BLaER1 treated with 17β-estradiol and CSF1 and Interleukin-3, amounts not matched to agents 10 nM and 100 nM (cell line): ENCODE measurements at regions not wholly inside any gene's neighbourhood (a gene's known extent, or its start where the extent isn't known, plus 50 kb on each side); places are given as distances from the start of the nearest gene placed in this dataset.
A peak's percentile ranks its signal among the peaks of the same experiment; 100 is the strongest.
"Not testable (repeated sequence)": the region's sequence is repeated elsewhere in the genome, so short reads cannot be mapped to it uniquely, and the experiment has no call there.

Source experiments
- H3K27ac ChIP-seq, 11 experiments: shearing (Covaris generic); formaldehyde crosslinking; 2 replicates each; pipeline ENCODE4 v1.8.1; 2022
- H3K27me3 ChIP-seq, 11 experiments: shearing (Covaris generic); formaldehyde crosslinking; 2 replicates each; pipeline ENCODE4 v1.8.1; 2022
- H3K36me3 ChIP-seq, 11 experiments: shearing (Covaris generic); formaldehyde crosslinking; 2 replicates each; pipeline ENCODE4 v1.8.1; 2022
- H3K4me1 ChIP-seq, 10 experiments: shearing (Covaris generic); formaldehyde crosslinking; 2 replicates each; pipeline ENCODE4 v1.8.1; 2022
- H3K4me2 ChIP-seq, 11 experiments: shearing (Covaris generic); formaldehyde crosslinking; 2 replicates each; pipeline ENCODE4 v1.8.1; 2022
- H3K4me3 ChIP-seq, 10 experiments: shearing (Covaris generic); formaldehyde crosslinking; 2 replicates each; pipeline ENCODE4 v1.8.1; 2022
- H3K9ac ChIP-seq, 11 experiments: shearing (Covaris generic); formaldehyde crosslinking; 2 replicates each; pipeline ENCODE4 v1.8.1; 2022
- H3K9me3 ChIP-seq, 11 experiments: shearing (Covaris generic); formaldehyde crosslinking; replicated peaks in 1 of 11; 2 replicates each; pipeline ENCODE4 v1.8.1; 2022
- H4K20me1 ChIP-seq, 11 experiments: shearing (Covaris generic); formaldehyde crosslinking; 2 replicates each; pipeline ENCODE4 v1.8.1; 2022
- Cebpa-rat ChIP-seq, 11 experiments: shearing (Covaris generic); IDR thresholded peaks; 2 replicates each; pipeline ENCODE4 v1.8.1; 2022

DNA sequence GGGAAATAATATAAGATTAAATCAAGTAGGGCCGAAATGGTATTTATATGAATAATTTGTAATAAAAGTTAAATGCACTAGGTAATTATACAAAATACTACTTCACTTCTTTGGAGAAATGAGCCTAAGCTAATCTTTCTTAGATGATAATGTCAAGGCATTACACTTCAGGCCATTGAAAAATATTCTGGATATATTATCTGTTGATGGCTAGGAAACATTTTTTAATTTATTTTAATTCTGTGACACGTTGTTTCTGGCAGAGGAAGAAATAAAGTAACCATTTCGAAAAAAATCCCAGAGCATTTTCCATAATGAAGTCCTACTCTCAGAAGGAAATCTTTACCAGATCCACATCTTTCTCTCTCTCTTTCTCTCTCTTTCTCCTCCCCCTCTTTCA lies 133.9 kb downstream of the MMUT start:
- H3K4me1 ChIP-seq, result peaks cover 4 to 25% (median 12%) of the 10 kb centered on the region in 10 experiments; a peak in 17 of 20 replicates
- H3K27me3 ChIP-seq, result no peaks in the 10 kb centered on the region
- no peak overlapping the region for H3K4me2 ChIP-seq
- H3K9ac ChIP-seq, result no peak overlapping the region
- H4K20me1 ChIP-seq, result no peaks in the 10 kb centered on the region
- no peak overlapping the region for H3K4me3 ChIP-seq
- H3K27ac ChIP-seq, result no peak overlapping the region
- TF ChIP-seq Cebpa-rat (IDR thresholded peaks at IDR 0.05), result no peak
- no peaks in the 10 kb centered on the region for H3K9me3 ChIP-seq
- H3K36me3 ChIP-seq, result no peaks in the 10 kb centered on the region

DNA sequence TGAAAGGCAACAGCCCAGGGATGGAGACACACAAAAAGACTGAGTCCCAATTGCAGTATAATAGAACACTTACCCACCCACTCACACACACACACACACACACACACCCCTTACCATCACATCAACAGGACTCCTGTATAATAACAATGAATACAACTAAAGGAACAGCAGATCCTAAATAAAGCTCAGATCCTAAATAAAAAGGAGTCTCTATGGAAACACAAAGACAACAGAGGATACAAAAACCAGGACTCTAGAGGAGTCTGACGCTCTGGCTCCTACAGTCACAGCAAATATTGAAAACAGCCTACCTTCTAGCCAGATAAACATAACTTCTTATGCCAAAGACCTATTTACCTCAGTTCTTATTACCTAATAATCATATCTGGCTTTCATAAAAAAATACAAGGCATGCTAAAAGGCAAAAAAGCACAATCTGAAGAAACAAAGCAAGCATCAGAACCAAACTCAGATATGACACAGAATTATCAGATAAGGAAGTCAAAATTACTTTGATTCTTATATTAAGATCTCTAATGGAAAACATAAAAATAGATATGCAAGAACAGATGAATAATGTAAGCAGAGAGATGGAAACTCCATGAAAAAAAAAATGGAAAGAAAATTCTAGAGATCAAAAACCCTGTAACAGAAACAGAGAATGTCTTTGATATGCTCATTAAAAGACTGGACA lies 134.9 kb downstream of the MMUT start:
- no peak overlapping the region for H3K4me2 ChIP-seq
- H3K9ac ChIP-seq, result no peak overlapping the region
- no peaks in the 10 kb centered on the region for H3K36me3 ChIP-seq
- no peaks in the 10 kb centered on the region for H3K9me3 ChIP-seq
- H4K20me1 ChIP-seq, result no peaks in the 10 kb centered on the region
- no peaks in the 10 kb centered on the region for H3K27me3 ChIP-seq
- no peak overlapping the region for H3K27ac ChIP-seq
- no peak for TF ChIP-seq Cebpa-rat (IDR thresholded peaks at IDR 0.05)
- no peak overlapping the region for H3K4me3 ChIP-seq
- H3K4me1 ChIP-seq, result peaks cover 4 to 25% (median 12%) of the 10 kb centered on the region in 10 experiments; a peak in 17 of 20 replicates

DNA sequence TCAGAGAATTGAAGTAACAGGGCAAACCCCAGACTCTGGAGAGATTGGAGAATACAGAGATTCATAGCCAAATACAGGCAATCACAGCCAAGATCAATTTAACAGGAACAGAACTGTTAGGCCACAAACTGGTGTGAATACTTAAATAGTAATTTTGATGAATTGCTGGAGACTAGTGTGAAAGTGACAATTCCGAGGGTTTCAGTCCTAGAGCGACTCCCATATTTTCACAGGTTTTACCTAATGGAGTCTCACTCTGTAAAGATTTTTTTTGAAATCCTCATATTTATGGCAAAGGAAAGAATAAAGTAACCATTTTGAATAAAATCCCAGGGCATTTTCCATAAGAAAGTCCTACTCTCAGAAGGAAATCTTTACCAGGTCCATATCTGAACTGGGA lies 135.5 kb downstream of the MMUT start:
- H3K9me3 ChIP-seq, result no peaks in the 10 kb centered on the region
- H3K9ac ChIP-seq, result no peak overlapping the region
- no peaks in the 10 kb centered on the region for H4K20me1 ChIP-seq
- H3K4me1 ChIP-seq, result peaks cover 4 to 25% (median 12%) of the 10 kb centered on the region in 10 experiments; a peak in 17 of 20 replicates
- no peak for TF ChIP-seq Cebpa-rat (IDR thresholded peaks at IDR 0.05)
- no peaks in the 10 kb centered on the region for H3K36me3 ChIP-seq
- H3K4me2 ChIP-seq, result peak overlapping the region in 2 of 11 experiments; percentile 45 to 66; a peak in 3 of 22 replicates
- no peaks in the 10 kb centered on the region for H3K27me3 ChIP-seq
- no peak overlapping the region for H3K27ac ChIP-seq
- H3K4me3 ChIP-seq, result no peak overlapping the region

GRCh38 chr6:49327005-49327404 lies 136.0 kb downstream of the MMUT start:
- 0 out of 22 replicates have a peak overlapping the region, but pooled peaks of 1 of the 11 experiments have one; percentile 2 for H3K27ac ChIP-seq
- H3K27me3 ChIP-seq, result no peaks in the 10 kb centered on the region
- no peak overlapping the region for H3K9ac ChIP-seq
- no peak for TF ChIP-seq Cebpa-rat (IDR thresholded peaks at IDR 0.05)
- no peaks in the 10 kb centered on the region for H4K20me1 ChIP-seq
- H3K36me3 ChIP-seq, result no peaks in the 10 kb centered on the region
- H3K4me3 ChIP-seq, result no peak overlapping the region
- peak overlapping the region in 4 of 11 experiments; percentile 59 to 77 (median 62); a peak in 8 of 22 replicates for H3K4me2 ChIP-seq
- H3K9me3 ChIP-seq, result no peaks in the 10 kb centered on the region
- peaks cover 4 to 25% (median 12%) of the 10 kb centered on the region in 10 experiments; a peak in 17 of 20 replicates for H3K4me1 ChIP-seq

DNA sequence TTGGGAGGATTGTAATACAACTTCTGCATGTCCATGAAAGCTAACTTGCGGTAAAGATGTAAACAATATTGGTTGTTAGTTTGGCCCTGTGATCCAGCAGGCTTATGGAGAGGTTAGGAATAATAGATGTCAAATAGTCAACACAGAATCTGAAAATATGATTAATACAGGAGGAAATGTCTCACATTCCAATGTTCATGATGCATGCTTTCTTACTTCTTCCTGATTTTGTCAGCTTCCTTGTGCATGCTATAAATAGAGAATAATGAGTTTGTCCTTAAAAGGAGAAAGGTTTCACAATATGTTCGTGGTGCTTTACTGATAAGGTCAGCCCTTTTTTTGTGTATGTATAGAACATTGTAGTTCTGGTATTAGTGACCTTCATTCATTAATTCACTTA lies 136.7 kb downstream of the MMUT start:
- Histone ChIP-seq H4K20me1 (no peaks in the 10 kb centered on the region), H3K9ac (no peak overlapping the region), H3K4me2 (peak overlapping the region in 8 of 11 experiments; percentile 20 to 77 (median 56); a peak in 14 of 22 replicates), H3K27me3 (no peaks in the 10 kb centered on the region), H3K4me1 (peaks cover 4 to 25% (median 12%) of the 10 kb centered on the region in 10 experiments; a peak in 17 of 20 replicates), H3K36me3 (no peaks in the 10 kb centered on the region), H3K9me3 (no peaks in the 10 kb centered on the region), H3K27ac (peak overlapping the region in 4 of 11 experiments; percentile 1 to 30 (median 24); a peak in 3 of 22 replicates), H3K4me3 (no peak overlapping the region)
- no peak for TF ChIP-seq Cebpa-rat (IDR thresholded peaks at IDR 0.05)

GRCh38 chr6:49325891-49326290 lies 137.2 kb downstream of the MMUT start:
- H3K9ac ChIP-seq, result no peak overlapping the region
- no peaks in the 10 kb centered on the region for H3K27me3 ChIP-seq
- no peak for TF ChIP-seq Cebpa-rat (IDR thresholded peaks at IDR 0.05)
- peak overlapping the region in 8 of 11 experiments; percentile 20 to 77 (median 56); a peak in 14 of 22 replicates for H3K4me2 ChIP-seq
- H3K9me3 ChIP-seq, result no peaks in the 10 kb centered on the region
- peaks cover 4 to 25% (median 12%) of the 10 kb centered on the region in 10 experiments; a peak in 17 of 20 replicates for H3K4me1 ChIP-seq
- H3K4me3 ChIP-seq, result no peak overlapping the region
- peak overlapping the region in 4 of 11 experiments; percentile 1 to 30 (median 24); a peak in 4 of 22 replicates for H3K27ac ChIP-seq
- H3K36me3 ChIP-seq, result no peaks in the 10 kb centered on the region
- H4K20me1 ChIP-seq, result no peaks in the 10 kb centered on the region

DNA sequence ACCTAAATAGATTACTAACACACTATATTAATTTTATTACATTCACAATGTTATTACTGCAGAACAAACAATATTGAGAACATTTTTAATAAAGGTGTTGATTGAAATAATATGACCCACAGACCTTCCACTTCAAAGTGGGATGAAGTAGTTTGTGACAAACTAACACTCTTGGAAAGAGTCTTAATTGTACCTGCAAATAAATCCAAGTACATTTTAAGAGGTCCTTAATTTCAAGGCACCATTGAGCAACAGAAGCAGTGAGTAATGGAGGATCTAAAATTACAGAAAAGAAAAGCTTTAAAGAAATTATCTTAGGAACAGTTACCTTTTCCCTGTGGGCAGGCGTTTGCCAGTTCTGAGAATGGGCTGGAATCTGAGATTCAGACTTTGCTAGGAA lies 140.2 kb downstream of the MMUT start:
- Histone ChIP-seq H3K27me3 (no peaks in the 10 kb centered on the region), H3K4me3 (no peak overlapping the region), H4K20me1 (no peaks in the 10 kb centered on the region), H3K4me1 (peaks cover 4 to 25% (median 12%) of the 10 kb centered on the region in 10 experiments; a peak in 17 of 20 replicates), H3K9me3 (no peaks in the 10 kb centered on the region), H3K4me2 (no peak overlapping the region), H3K36me3 (no peaks in the 10 kb centered on the region), H3K27ac (no peak overlapping the region), H3K9ac (no peak overlapping the region)
- TF ChIP-seq Cebpa-rat (IDR thresholded peaks at IDR 0.05), result no peak

DNA sequence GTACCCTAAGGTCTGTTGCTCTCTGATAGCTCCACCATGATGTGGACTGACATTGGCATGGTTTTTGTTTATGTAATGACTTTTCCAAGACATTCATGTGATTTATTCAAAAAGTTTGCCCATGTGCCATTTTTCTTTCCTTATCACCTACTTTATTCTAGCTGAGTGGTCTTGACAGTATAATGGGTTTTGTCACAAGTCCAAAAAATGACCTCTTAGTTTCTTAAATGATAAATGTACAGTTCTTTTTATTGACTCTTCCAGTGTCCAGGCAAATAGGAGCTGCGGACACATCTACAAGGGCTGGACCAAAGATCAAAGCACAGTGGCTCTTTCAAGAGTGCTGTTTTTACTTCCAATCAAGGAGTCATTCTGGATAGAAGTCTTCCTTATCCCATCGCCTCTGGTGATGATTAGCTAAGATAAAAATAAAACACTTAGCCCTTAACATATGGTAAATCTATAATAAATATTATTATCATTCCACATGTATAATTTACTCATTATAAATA lies 141.4 kb downstream of the MMUT start:
- Histone ChIP-seq H3K9ac (no peak overlapping the region), H3K27ac (no peak overlapping the region), H3K27me3 (no peaks in the 10 kb centered on the region), H3K4me2 (no peak overlapping the region), H3K9me3 (peaks cover 5 to 9% (median 7%) of the 10 kb centered on the region in 11 experiments; a peak in 14 of 22 replicates), H3K36me3 (no peaks in the 10 kb centered on the region), H3K4me1 (peaks cover 4 to 14% (median 10%) of the 10 kb centered on the region in 10 experiments; a peak in 17 of 20 replicates), H4K20me1 (no peaks in the 10 kb centered on the region), H3K4me3 (no peak overlapping the region)
- TF ChIP-seq Cebpa-rat (IDR thresholded peaks at IDR 0.05), result no peak

- H3K9me3 ChIP-seq, result no peaks in the 10 kb centered on the region
- no peaks in the 10 kb centered on the region for H4K20me1 ChIP-seq
- H3K36me3 ChIP-seq, result no peaks in the 10 kb centered on the region
- H3K4me3 ChIP-seq, result no peak overlapping the region
- no peak overlapping the region for H3K27ac ChIP-seq
- no peak overlapping the region for H3K9ac ChIP-seq
- H3K4me1 ChIP-seq, result no peaks in the 10 kb centered on the region
- no peak overlapping the region for H3K4me2 ChIP-seq
- H3K27me3 ChIP-seq, result no peaks in the 10 kb centered on the region
- TF ChIP-seq Cebpa-rat (IDR thresholded peaks at IDR 0.05), result no peak
Observed at GRCh38 chr6:49305010-49305409, 158.0 kb downstream of the MMUT start.

DNA sequence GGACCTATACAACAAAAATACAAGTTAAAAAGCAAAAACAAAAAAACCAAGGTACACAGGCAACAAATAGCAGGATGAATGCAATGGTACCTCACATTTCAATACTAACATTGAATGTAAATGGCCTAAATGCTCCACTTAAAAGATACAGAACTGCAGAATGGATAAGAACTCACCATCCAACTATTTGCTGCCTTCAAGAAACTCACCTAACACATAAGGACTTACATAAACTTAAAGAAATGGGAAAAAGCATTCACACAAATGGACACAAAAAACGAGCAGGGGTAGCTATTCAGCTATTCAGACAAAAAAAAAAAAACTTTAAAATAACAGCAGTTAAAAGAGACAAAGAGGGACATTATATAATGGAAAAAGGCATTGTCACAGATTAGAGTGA lies 158.7 kb downstream of the MMUT start:
- not testable (repeated sequence) for H3K27me3 ChIP-seq, H3K9ac ChIP-seq, H3K4me2 ChIP-seq, H3K4me1 ChIP-seq, H3K4me3 ChIP-seq, H3K36me3 ChIP-seq, H4K20me1 ChIP-seq, H3K9me3 ChIP-seq, H3K27ac ChIP-seq
